GM23248 (cell line): ENCODE measurements at regions not wholly inside any gene's neighbourhood (a gene's known extent, or its start where the extent isn't known, plus 50 kb on each side); places are given as distances from the start of the nearest gene placed in this dataset.

Experiments used
- EZH2 ChIP-seq: fragments of 200-600 bp; sonication (generic); IDR thresholded peaks from 2 replicates; pipeline ENCODE4 v1.6.1; 2018; ENCODE audit warnings: antibody characterized with exemption, mild to moderate bottlenecking; ENCODE audit not compliant: insufficient read depth, poor library complexity, severe bottlenecking
- EZH2phosphoT487 ChIP-seq: fragments of 200-600 bp; sonication (generic); IDR thresholded peaks from 2 replicates; pipeline ENCODE4 v1.6.1; 2018; ENCODE audit warnings: antibody characterized with exemption, moderate library complexity, mild to moderate bottlenecking, low read depth; ENCODE audit not compliant: insufficient read depth

DNA sequence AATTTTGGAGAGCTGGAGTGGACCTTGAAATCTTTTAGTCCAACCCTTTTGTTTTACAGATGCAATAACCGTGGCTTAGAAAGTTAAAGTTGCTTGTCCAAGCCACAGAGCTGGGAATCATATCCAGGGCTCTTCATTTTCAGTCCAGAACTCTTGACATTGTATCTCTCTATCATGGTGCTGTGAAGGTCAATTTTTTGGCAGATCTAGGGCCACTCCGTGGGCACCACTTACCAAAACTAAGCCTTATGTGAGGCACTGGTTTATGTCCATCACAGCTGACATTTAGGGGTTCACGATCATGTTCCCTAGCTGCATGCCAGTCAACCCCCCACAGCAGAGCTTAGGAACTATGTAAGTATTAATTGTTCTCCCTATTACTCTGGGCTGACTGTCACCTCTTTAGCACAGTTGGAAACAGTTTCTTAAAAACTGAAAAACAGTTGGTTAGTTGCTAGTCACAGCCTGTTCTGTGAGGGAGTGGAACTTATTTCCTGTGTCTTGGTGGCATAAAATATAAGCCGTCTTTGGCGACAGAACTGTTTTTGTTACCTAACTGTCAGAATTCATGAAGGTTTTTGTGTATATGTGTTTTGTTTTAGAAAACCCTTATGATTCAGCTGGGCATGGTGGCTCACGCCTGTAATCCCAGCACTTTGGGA is 189.6 kb upstream of the UMPS start:
- TF ChIP-seq EZH2 (no peak), EZH2phosphoT487 (no peak)
